ENCODE measurements at regions not wholly inside any gene's neighbourhood (a gene's known extent, or its start where the extent isn't known, plus 50 kb on each side); places are given as distances from the start of the nearest gene placed in this dataset.

GRCh38 chr18:54689319-54689718 lies 98.3 kb downstream of the DYNAP start:
- H3K4me3 ChIP-seq: no peak overlapping the region
- DNase-seq (ENCODE audit: low read depth, low spot score): no peak
- H3K36me3 ChIP-seq (ENCODE audit: insufficient read depth, low read length): no peaks in the 10 kb centered on the region
- TF ChIP-seq POLR2AphosphoS5 (IDR thresholded peaks at IDR 0.05; ENCODE audit: borderline replicate concordance, low read depth, low read length): no peak
- no peak for TF ChIP-seq FOXP2 (optimal IDR thresholded peaks at IDR 0.05; ENCODE audit: control extremely low read depth, extremely low read length, insufficient read depth)
- no peak for TF ChIP-seq EZH2 (IDR thresholded peaks at IDR 0.05)
- H3K9me3 ChIP-seq (ENCODE audit: low read depth, low read length): no peaks in the 10 kb centered on the region
- H3K27ac ChIP-seq: no peak overlapping the region
- no peak overlapping the region for H3K9ac ChIP-seq (ENCODE audit: insufficient read length)

GRCh38 chr18:54690198-54690597 lies 99.2 kb downstream of the DYNAP start:
- Histone ChIP-seq H3K4me3 (no peak overlapping the region), H3K9me3 (ENCODE audit: low read depth, low read length) (no peaks in the 10 kb centered on the region), H3K9ac (ENCODE audit: insufficient read length) (no peak overlapping the region), H3K27ac (no peak overlapping the region), H3K36me3 (ENCODE audit: insufficient read depth, low read length) (no peaks in the 10 kb centered on the region)
- TF ChIP-seq POLR2AphosphoS5 (IDR thresholded peaks at IDR 0.05; ENCODE audit: borderline replicate concordance, low read depth, low read length) (no peak), EZH2 (IDR thresholded peaks at IDR 0.05) (no peak), FOXP2 (optimal IDR thresholded peaks at IDR 0.05; ENCODE audit: control extremely low read depth, extremely low read length, insufficient read depth) (no peak)
- DNase-seq (ENCODE audit: low read depth, low spot score): no peak

- no peak overlapping the region for H3K4me3 ChIP-seq
- no peak overlapping the region for H3K27ac ChIP-seq
- no peaks in the 10 kb centered on the region for H3K36me3 ChIP-seq (ENCODE audit: insufficient read depth, low read length)
- no peaks in the 10 kb centered on the region for H3K9me3 ChIP-seq (ENCODE audit: low read depth, low read length)
- no peak overlapping the region for H3K9ac ChIP-seq (ENCODE audit: insufficient read length)
- DNase-seq (ENCODE audit: low read depth, low spot score): no peak
- TF ChIP-seq POLR2AphosphoS5 (IDR thresholded peaks at IDR 0.05; ENCODE audit: borderline replicate concordance, low read depth, low read length) (no peak), EZH2 (IDR thresholded peaks at IDR 0.05) (no peak), FOXP2 (optimal IDR thresholded peaks at IDR 0.05; ENCODE audit: control extremely low read depth, extremely low read length, insufficient read depth) (no peak)
These were observed 101.4 kb downstream of the DYNAP start for GRCh38 chr18:54692463-54692862.

GRCh38 chr18:54696616-54697293 lies 105.7 kb downstream of the DYNAP start:
- Histone ChIP-seq H3K9me3 (ENCODE audit: low read depth, low read length) (no peaks in the 10 kb centered on the region), H3K9ac (ENCODE audit: insufficient read length) (no peak overlapping the region), H3K27ac (no peak overlapping the region), H3K4me3 (no peak overlapping the region), H3K36me3 (ENCODE audit: insufficient read depth, low read length) (no peaks in the 10 kb centered on the region)
- no peak for DNase-seq (ENCODE audit: low read depth, low spot score)
- no peak for TF ChIP-seq EZH2 (IDR thresholded peaks at IDR 0.05)
- no peak for TF ChIP-seq FOXP2 (optimal IDR thresholded peaks at IDR 0.05; ENCODE audit: control extremely low read depth, extremely low read length, insufficient read depth)
- no peak for TF ChIP-seq POLR2AphosphoS5 (IDR thresholded peaks at IDR 0.05; ENCODE audit: borderline replicate concordance, low read depth, low read length)

DNA sequence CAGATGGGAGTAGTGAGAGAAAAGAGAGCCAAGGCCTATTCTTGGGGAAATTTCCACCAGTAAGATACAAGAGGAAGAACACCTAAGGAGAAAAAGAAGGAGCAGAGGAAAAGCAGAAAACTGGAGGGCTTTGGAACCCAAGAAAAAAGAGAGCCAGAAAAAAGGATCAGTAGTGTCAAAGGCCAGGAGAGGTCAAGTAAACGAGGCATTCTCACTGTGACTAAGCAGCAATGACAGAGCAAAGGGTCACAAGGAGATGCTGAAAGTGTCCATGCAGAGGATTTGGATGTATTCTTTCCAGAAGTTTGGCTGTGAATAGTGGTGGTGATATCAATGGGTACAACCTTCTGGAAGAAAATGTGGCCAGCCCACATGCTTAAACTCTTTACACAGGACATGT lies 109.5 kb downstream of the DYNAP start:
- H3K4me3 ChIP-seq: no peak overlapping the region
- no peak overlapping the region for H3K27ac ChIP-seq
- no peaks in the 10 kb centered on the region for H3K36me3 ChIP-seq (ENCODE audit: insufficient read depth, low read length)
- no peaks in the 10 kb centered on the region for H3K9me3 ChIP-seq (ENCODE audit: low read depth, low read length)
- no peak overlapping the region for H3K9ac ChIP-seq (ENCODE audit: insufficient read length)
- DNase-seq (ENCODE audit: low read depth, low spot score): no peak
- TF ChIP-seq FOXP2 (optimal IDR thresholded peaks at IDR 0.05; ENCODE audit: control extremely low read depth, extremely low read length, insufficient read depth) (no peak), EZH2 (IDR thresholded peaks at IDR 0.05) (no peak), POLR2AphosphoS5 (IDR thresholded peaks at IDR 0.05; ENCODE audit: borderline replicate concordance, low read depth, low read length) (no peak)

- Histone ChIP-seq H3K4me3 (no peak overlapping the region), H3K27ac (no peak overlapping the region), H3K9me3 (ENCODE audit: low read depth, low read length) (no peaks in the 10 kb centered on the region), H3K36me3 (ENCODE audit: insufficient read depth, low read length) (no peaks in the 10 kb centered on the region), H3K9ac (ENCODE audit: insufficient read length) (no peak overlapping the region)
- TF ChIP-seq FOXP2 (optimal IDR thresholded peaks at IDR 0.05; ENCODE audit: control extremely low read depth, extremely low read length, insufficient read depth) (no peak), EZH2 (IDR thresholded peaks at IDR 0.05) (no peak), POLR2AphosphoS5 (IDR thresholded peaks at IDR 0.05; ENCODE audit: borderline replicate concordance, low read depth, low read length) (no peak)
- DNase-seq (ENCODE audit: low read depth, low spot score): no peak
These were observed 111.6 kb downstream of the DYNAP start for GRCh38 chr18:54702686-54703085.

- no peak for DNase-seq (ENCODE audit: low read depth, low spot score)
- no peak overlapping the region for H3K4me3 ChIP-seq
- H3K36me3 ChIP-seq (ENCODE audit: insufficient read depth, low read length): no peaks in the 10 kb centered on the region
- no peaks in the 10 kb centered on the region for H3K9me3 ChIP-seq (ENCODE audit: low read depth, low read length)
- no peak overlapping the region for H3K27ac ChIP-seq
- no peak overlapping the region for H3K9ac ChIP-seq (ENCODE audit: insufficient read length)
- TF ChIP-seq EZH2 (IDR thresholded peaks at IDR 0.05) (no peak), FOXP2 (optimal IDR thresholded peaks at IDR 0.05; ENCODE audit: control extremely low read depth, extremely low read length, insufficient read depth) (no peak), POLR2AphosphoS5 (IDR thresholded peaks at IDR 0.05; ENCODE audit: borderline replicate concordance, low read depth, low read length) (no peak)
These were observed 118.0 kb upstream of the RAB27B start for GRCh38 chr18:54710074-54710899.

DNA sequence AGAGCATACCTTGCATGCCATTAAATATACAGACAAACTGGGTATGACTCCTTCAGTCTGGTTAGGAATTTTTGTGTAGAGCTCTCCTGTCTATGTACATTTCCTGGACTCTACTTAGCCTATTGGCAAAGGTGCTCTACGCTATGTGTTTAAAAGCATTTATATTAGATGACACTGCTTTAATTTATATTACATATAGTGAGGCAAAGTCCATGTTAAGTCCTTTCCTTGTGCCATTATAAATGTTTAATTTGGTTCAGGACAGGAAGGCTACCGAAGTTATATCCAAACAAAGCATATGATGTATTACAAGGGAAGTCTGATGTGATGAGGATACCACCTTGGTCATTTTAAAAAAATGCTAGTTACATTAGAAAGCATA lies 117.4 kb upstream of the RAB27B start:
- no peak overlapping the region for H3K27ac ChIP-seq
- TF ChIP-seq POLR2AphosphoS5 (IDR thresholded peaks at IDR 0.05; ENCODE audit: borderline replicate concordance, low read depth, low read length) (no peak), EZH2 (IDR thresholded peaks at IDR 0.05) (no peak), FOXP2 (optimal IDR thresholded peaks at IDR 0.05; ENCODE audit: control extremely low read depth, extremely low read length, insufficient read depth) (no peak)
- no peak for DNase-seq (ENCODE audit: low read depth, low spot score)
- no peak overlapping the region for H3K4me3 ChIP-seq
- no peaks in the 10 kb centered on the region for H3K36me3 ChIP-seq (ENCODE audit: insufficient read depth, low read length)
- H3K9ac ChIP-seq (ENCODE audit: insufficient read length): no peak overlapping the region
- no peaks in the 10 kb centered on the region for H3K9me3 ChIP-seq (ENCODE audit: low read depth, low read length)

Data from SK-N-MC (cell line).